ENCODE measurements at regions not wholly inside any gene's neighbourhood (a gene's known extent, or its start where the extent isn't known, plus 50 kb on each side); places are given as distances from the start of the nearest gene placed in this dataset.

DNA sequence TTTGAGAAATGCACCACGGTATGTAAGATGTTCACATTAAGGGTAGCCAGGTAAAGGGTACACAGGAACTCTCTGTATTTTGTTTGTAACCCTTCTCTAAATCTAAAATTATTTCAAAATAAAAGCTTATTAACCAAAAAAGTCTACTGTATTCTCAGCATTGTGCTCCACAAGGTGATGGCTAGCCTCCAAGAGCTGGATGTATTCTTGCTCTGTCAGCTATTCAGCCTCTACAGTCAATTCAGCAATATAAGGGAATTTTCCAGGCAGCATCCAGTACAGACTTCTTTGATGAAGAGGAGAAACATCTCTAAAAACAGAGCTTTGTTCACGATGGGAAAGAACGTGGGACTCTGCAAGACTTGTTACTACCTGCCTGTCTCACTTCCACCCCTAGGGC lies 63.5 kb upstream of the MAOA start:
- TF ChIP-seq ISL1 (CRISPR knock-in tag; IDR thresholded peaks at IDR 0.05), result no peak
- no peak for TF ChIP-seq CSDC2 (CRISPR knock-in tag; IDR thresholded peaks at IDR 0.05)
